ENCODE measurements at regions not wholly inside any gene's neighbourhood (a gene's known extent, or its start where the extent isn't known, plus 50 kb on each side); places are given as distances from the start of the nearest gene placed in this dataset.

DNA sequence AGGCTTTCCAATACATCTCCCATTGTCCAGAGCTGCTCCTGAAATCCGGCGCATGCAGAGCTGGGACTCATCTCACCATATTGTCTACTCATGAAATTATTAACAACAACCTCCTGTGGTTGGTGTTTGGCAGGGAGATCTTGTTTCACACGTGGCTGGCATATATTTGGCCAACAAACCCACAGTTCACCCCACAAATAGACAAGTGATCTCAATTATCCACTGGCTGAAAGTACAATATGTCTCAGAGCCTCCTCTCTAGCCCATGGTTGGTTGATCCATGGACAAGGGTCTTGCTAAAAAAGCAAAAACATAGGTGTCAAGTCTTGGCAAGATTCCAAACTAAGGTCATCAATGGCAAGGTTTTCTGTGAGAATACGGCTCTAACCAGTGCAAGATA is 386.9 kb downstream of the ETS1 start:
- no peak for FAIRE-seq
- no peak for DNase-seq (ENCODE audit: insufficient read length, low spot score)

DNA sequence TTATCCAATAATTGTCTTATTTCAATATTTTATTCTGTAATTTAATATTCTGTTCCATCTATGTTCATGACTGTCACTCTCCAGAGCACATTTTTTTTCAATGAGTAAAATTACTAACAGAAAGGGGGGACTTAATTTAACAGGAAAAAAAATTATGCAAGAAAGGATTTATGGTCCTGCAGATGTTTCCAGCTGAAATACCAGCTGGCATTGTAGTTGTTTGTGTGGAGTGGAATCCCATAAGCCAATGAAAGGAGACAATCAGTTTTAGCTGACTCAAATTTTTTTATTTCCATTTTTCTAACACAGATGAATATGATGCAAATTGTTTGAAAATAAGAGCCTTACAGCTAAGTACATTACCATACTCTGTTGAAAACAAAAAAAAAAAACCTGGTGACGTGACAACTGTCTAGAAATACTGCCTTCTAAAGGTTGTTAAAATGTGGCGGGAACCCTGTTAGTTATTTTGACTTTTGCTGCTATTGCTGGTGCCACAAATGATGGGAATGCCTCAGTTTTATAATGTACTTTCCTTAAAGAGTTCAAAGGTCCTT is 389.1 kb downstream of the ETS1 start:
- DNase-seq (ENCODE audit: insufficient read length, low spot score) (no peak), FAIRE-seq (no peak)

DNA sequence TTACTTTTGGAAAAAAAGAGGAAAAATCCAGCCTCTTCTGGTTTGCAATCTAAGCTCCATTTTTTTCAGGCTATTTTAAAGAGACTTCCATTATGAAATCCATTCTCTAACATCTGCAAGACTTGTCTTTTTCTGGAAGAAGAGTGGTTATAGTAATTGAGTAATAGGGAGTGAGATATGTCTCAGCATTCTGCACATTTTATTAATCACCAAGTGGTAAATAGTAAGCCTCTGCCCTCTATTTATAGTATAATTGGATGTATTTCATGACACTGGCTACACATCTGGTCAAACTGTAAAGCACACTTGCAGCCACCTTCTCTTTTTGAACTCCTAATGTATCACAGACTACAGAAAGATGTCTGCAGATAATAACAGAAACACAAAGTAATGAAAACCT is 391.1 kb downstream of the ETS1 start:
- DNase-seq (ENCODE audit: insufficient read length, low spot score) (no peak), FAIRE-seq (no peak)

DNA sequence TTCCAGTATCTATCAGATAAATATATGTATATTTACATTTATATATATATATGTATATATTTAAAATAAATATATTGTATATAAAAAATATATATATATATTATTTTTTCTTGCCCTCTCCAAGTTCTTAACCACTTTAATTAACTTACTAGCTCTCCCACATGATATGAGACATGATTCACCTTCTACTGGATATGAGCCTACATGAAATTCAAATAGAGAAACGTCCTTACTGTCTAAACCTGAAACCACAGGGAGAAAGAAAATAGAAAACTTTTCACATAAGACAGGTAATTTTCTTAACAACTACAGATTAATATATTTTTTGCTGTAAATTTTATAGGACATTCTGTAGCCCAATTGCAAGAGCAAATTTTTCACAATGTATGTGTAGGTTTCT is 391.6 kb downstream of the ETS1 start:
- FAIRE-seq (no peak), DNase-seq (ENCODE audit: insufficient read length, low spot score) (no peak)

DNA sequence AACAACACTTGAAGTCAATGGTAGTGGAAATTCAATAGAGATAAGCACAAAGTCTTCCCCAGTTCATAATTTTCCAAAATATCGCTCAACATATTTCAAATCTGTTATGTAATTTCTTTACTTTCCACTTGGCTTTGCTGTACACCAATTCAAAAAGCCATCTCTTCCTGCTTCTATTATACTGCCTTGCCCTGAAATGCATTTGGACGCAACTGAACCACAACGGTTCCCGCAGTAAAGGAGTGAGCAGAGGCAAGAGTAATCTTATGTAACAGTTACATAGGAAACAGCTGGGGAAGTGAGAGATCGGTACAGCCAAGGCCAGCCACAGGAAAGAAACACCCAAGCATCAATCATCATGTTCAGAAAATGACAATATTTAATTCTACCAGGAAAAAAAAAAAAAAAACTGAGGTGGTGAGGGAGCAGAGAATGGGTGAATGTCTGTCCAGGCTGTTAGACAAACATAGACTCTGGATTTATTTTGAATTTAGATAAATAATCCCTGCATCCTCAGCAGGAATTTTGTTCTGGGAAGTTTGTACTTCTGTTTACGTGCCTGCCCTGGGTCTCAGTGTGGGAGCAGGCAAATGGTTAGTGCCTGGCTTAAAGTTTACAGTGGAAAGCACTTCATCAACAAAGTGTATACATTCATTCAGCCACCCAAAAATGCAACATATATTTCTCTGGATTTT is 392.2 kb downstream of the ETS1 start:
- no peak for DNase-seq (ENCODE audit: insufficient read length, low spot score)
- no peak for FAIRE-seq

DNA sequence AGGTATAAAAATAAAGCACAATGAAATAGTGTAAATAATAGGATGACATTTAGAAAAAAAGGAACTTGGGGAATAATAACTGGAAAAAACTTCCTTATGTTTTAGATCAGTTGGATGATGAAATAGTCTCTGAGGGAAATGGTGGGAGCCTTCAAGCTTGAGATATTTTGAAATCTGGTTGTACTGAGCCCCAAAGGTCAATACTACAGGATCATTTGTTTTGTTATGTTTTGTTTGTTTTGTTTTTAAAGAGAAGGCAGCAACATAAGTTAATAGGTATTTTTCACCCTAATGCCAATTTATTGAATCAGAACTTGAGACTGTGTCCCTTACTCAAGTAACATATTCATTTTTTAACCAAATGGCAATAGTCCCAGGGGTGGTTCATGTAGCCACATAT is 393.1 kb downstream of the ETS1 start:
- FAIRE-seq (no peak), DNase-seq (ENCODE audit: insufficient read length, low spot score) (no peak)

DNA sequence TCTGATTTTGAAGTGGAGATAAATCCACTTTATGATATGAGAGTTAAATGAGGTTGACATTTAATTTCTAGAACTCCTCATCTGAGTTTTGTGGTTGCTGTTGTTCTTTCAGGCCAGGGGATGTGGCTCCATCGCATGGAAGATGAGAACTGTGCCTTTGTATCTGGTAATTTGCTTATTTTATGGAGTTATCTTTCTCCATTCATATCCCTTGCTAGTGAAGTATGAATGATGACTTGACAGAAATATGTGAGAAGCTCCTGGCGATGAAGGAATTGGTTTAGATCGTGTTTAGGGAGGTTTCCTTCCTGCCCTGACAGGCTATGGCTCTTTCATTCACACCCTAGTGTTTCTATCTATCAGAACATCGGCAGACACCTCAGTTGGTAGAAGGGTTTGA is 393.7 kb downstream of the ETS1 start:
- no peak for DNase-seq (ENCODE audit: insufficient read length, low spot score)
- no peak for FAIRE-seq

DNA sequence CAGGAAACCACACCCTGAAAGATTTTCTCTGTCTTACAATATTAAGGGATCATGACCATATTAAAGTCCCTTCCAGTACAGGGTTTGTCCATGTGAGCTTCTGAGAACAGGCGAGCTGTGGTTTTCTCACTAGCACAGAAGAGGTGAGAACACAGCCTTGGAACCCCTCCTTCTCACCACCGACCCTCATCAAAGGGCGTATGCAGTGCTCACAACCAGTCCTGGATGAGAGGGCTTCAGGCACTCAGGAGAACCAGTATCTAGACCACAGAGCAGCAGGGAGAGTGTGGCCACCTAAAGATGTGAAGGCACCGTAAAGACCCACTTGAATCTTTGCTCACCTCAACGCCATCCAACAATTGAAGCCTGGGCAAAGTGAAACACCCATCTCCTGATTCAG is 397.0 kb downstream of the ETS1 start:
- no peak for FAIRE-seq
- no peak for DNase-seq (ENCODE audit: insufficient read length, low spot score)

DNA sequence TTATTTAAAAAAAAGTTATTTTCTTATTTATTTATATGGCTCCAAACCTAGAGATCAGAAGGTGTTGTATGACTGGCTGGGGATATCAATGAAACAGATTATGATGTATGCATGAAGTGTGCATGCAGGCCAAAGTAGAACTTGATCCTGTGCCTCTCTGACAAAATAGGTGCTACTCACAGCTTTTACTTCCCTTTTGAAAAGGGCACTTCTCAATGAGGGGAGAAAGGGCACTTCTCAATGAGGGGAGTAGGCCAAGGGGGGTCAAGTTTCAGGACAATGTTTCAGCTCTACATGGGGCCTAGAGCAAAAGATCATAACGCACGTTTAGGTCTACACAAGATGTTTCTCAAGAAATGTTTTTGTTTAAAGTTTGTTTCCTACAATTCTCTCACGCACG is 397.5 kb downstream of the ETS1 start:
- DNase-seq (ENCODE audit: insufficient read length, low spot score) (no peak), FAIRE-seq (no peak)

DNA sequence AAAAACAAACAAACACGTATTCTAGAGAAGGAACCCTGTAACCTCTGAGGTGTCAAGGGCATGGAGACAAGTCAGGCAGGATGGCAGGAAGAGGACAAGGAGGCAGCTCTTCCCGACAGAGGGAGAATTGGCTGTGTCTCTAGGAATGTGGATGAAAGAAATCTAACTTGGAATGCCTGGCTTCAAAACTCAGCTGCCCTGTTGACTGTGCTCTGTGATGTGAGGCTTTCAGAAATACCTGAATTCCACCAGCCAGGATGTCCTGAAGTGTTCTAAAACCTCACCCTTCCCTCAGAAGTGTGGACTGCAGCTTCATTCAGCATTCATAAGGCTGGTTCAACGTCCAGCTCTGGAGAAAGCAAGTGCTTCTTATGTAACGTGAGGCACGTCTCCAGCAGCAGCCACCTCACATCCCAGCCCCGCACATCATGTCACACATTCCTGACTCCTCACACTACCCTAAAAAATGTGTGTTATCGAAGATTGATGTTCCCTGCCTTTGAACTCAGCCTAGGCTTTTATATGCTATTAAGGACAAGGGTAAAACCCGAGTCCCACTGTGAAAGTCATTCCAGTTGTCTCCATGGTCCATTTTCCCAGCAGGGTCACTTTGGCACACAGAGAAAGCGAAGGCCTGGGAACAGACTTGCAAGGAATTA is 398.9 kb downstream of the ETS1 start:
- no peak for DNase-seq (ENCODE audit: insufficient read length, low spot score)
- FAIRE-seq = peak; percentile 36

DNA sequence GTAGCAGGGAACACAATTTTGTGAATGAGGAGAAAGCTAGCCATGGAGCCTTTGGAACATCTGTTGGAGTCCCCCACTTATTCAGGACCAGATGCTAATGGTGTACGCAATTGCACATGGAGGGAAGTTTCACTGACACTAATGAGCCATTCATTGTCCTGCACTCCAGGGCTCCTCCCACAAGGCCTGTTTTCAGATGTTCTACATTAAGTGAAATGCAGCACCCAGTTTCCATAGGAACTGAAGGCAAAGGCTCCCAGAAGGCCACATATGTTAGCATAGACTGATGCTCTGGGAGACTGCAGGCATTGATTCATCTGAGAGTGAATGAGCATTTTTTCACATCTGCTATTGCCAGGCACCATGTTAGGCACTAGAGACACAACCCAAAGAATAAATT is 399.5 kb downstream of the ETS1 start:
- no peak for FAIRE-seq
- no peak for DNase-seq (ENCODE audit: insufficient read length, low spot score)

DNA sequence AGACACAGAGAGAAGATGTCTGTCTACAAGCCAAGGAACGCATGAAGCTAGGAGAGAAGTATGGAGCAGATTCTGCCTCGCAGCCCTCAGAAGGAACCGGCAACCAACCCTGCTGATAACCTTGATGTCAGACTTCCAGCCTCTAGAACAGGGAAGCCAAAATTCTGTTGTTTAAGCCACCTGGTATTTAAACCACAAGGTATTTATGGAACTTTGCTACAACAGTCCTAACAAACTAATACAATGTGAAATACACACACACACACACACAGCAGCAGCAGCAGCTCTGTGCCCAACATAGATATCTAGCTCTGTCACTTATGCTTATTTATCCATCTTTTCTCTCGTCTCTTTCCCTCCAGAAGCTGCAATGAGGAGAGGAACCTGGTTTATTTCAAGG is 400.0 kb downstream of the ETS1 start:
- FAIRE-seq (no peak), DNase-seq (ENCODE audit: insufficient read length, low spot score) (no peak)

DNA sequence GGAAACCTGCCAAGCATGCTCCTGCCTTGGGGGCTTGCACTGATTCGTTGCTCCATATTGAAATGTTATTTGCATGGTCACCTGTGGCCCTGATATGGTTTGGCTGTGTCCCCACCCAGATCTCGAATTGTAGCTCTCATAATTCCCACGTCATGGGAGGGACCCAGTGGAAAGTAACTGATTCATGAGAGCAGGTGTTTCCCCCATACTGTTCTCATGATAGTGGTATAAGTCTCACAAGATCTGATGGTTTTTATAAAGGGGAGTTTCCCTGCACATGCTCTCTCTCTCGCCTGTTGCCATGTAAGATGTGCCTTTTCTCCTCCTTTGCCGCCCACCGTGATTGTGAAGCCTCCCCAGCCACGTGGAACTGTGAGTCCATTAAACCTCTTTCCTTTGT is 402.4 kb downstream of the ETS1 start:
- DNase-seq (ENCODE audit: insufficient read length, low spot score) = no peak
- no peak for FAIRE-seq

DNA sequence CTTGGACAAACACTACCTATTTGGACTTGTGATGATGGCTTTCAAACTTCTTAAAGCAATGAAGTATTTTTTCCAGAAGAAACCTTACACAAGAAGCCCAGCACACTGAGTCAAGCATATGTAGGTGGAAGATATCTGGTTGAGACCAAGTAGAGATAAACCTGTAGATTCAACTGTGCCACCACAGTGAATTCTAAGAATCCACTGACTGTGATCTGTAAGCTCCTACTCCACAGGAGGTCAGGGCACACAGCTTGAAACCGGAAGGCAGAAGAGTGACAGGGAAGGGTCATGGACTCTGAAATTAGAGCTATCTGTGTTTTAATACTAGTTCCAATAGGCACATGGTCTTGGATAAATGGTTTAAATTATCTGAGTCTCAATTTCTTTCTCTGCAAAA is 404.5 kb downstream of the ETS1 start:
- DNase-seq (ENCODE audit: insufficient read length, low spot score) (no peak), FAIRE-seq (no peak)

DNA sequence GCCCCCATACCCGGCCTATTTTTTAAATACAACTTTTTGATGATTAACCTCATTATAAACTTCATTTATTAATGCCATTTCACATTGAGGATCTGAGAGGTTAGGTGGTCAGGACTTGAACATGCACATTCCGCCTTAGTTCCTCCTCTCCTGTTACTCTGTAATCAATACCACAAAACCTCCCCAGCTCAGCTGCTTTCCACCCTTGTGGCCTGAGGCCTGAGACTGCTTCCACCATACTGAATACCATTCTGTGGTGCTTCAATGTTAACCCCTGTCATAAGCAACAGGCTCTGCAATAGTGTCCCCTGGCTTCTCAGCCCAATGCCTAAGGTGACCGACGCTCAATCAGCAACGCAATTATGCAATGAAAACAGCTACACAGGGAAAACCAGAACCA is 405.4 kb downstream of the ETS1 start:
- no peak for FAIRE-seq
- DNase-seq (ENCODE audit: insufficient read length, low spot score) = no peak

DNA sequence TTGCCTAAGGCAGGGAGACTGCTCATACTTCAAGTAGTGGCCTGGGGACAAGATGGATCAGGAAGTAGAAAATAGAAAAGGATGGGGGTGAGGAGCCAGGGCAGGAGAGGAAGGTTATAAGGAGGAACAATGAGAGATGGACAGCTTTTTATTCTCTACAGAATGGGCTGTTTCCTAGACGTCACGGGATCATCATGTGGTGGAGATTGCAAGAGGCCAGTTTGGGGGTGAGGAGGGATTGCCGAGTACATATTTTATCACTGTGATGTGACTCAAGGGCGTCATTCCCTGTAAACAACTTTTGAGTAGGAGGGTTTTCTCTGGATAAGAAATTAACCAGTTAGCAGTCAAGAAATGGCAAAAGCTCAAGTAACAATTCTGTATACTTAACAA is 406.3 kb downstream of the ETS1 start:
- FAIRE-seq (no peak), DNase-seq (ENCODE audit: insufficient read length, low spot score) (no peak)

DNA sequence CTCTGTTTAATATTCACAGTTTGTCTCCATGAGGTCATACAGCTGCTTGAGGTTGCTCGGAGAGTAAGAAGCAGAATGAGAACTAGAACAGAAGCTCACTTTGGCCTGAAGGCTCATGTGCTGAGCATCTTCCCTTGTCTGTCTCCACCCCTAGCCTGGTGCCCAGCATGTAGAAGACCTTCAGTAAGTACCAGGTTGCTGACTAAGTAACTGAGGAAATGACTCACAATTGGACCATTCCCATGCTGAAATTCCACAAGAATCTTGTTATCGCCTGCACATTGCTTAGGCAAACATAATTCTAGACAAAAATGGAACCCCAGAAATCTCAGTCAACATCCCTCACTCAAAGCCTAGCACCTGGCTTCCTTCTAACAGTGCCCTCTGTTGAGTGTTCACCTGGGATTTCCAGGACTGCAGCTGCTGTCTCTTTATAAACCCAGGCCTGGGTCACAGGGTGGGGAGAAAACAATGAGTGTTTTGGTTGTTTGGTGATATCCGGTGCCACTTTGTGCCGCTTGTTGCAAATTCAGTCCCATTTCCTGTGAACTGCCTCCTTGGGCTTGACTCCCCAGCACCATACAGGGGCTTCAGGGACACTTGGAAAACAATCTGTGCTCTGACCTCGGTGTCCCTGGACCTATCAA is 406.8 kb downstream of the ETS1 start:
- DNase-seq (ENCODE audit: insufficient read length, low spot score) (peak; percentile 41), FAIRE-seq (peak; percentile 60)

DNA sequence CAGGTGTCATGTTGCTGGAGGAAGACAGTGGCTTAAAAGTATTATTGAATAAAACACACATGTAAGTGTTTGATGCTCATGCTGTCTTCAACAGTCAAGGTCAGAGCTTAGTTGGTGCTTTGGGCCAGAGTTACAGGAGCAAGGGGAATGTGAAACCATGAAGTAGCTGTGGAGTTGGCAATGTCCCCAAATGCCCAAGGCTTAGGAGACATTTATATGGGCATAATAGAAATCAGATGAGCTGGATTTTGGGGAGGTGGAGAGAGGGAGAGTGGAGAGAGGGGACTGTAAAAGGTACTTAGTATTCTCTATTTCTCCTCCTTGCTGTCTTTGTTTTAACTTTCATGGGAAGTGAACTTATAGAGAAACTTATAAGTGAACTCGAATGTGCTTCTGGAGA is 407.8 kb downstream of the ETS1 start:
- DNase-seq (ENCODE audit: insufficient read length, low spot score) = no peak
- FAIRE-seq = no peak

DNA sequence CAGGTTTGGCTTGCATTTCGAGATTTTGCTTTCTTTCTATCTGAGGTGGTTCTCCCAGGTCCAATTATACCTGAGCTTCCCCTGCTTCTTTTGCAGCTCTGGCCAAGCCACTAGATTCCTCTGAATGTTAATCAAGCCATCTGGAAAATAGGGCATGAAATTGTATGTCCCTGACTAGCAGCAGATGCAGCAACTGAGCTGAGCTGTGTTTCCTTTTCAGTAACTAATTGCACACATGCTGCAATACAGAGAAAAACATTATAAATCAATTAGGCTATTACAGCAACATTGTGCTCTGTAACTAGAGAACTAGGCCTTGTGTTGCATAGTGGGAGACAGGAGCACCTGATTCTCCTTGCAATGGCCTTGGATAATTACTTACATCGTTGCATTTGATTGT is 408.3 kb downstream of the ETS1 start:
- no peak for DNase-seq (ENCODE audit: insufficient read length, low spot score)
- no peak for FAIRE-seq

DNA sequence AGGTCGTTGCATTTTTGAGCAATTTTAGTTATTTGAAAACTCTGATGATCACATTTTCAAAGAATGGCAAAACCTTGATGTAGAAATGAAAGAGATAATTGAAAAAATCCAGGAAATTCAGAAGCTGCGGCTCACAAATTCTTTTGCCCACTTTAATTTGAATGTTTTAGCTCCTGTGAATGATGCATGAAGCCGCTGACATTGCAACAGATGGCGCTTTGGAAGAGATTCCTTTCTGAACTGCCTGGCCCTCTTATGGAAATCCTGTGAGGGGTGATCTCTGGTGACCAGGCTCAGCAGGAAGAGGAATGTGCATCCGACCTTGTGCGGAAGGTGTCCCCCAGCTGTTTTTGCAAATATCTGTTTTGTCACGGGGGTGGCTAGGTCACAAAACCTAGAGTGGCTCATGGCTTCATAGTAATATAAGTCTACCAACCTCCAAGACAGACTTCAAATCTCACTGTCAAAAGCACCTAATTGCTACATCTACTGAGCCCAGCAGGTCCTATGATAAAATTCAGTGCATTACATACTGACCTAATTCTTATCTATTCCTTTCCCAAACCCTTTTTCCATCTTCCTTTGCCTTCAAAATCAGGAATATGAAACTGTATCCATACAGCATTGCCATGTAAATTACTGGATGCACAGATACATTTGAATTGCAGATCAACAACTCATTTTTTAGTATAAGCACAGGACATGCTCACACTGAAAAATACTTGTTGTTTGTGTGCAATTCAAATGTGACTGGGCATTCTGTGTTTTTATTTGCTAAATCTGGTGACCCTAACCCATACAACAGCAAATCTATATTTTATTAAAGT is 412.7 kb downstream of the ETS1 start:
- FAIRE-seq = no peak

More for the DNA sequence above, 412.7 kb downstream of the ETS1 start:
- peak; percentile 35 for DNase-seq (ENCODE audit: insufficient read length, low spot score)
